HCT116 (cell line): ENCODE measurements at regions not wholly inside any gene's neighbourhood (a gene's known extent, or its start where the extent isn't known, plus 50 kb on each side); places are given as distances from the start of the nearest gene placed in this dataset.

ENCODE experiments used
- ATAC-seq: fragments of 200-7000 bp; cut with Tn5 transposase; 2 replicates; pipeline ENCODE4 v1.9.1; 2020; ENCODE audit warnings: mild to moderate bottlenecking, moderate library complexity
- BruUV-seq: library from RNA; stranded (reverse); fragments of 400-500 nt; replicated peaks from 2 replicates; lab custom pipeline; 2021; lab: Mats Ljungman, UMichigan
- CTCF ChIA-PET: fragments of 300-600 bp; sonication (Branson Sonifier 250); formaldehyde crosslinking; loops from one replicate; lab custom pipeline; 2021; ENCODE audit warnings: antibody characterized with exemption; lab: Charles Lee
- POLR2A ChIA-PET: fragments of 300-600, 350-600 bp; sonication (Branson Sonifier 250); formaldehyde crosslinking; loops from one replicate; lab custom pipeline; 2021; ENCODE audit warnings: antibody characterized with exemption; lab: Charles Lee
- RAD21 ChIA-PET, 2 experiments: fragments of 300-600 bp; sonication (Branson Sonifier 250); formaldehyde crosslinking; loops; one replicate each; lab custom pipeline; 2023; ENCODE audit warnings: low total read pairs in 2 of 2; ENCODE audit not compliant: uncharacterized antibody in 2 of 2, unreplicated experiment in 2 of 2, low non-redundant PET in 1 of 2; lab: Charles Lee
- DNase-seq: peaks from one replicate; pipeline ENCODE4 v3.0.0-alpha.2; 2010; ENCODE audit warnings: low read depth, low spot score
- H2AFZ ChIP-seq: fragments of 200-600 bp; shearing (Covaris generic), sonication (generic); 2 replicates; pipeline ENCODE4 v1.6.1; 2017; ENCODE audit warnings: low read depth, mixed run types, mixed read lengths, antibody characterized with exemption, low read length; ENCODE audit not compliant: poor library complexity, severe bottlenecking
- H3K27ac ChIP-seq: 2 replicates; pipeline ENCODE4 v1.5.1; 2012; ENCODE audit warnings: low read depth, low read length
- H3K27me3 ChIP-seq: fragments of 200-600 bp; sonication (generic); 2 replicates; pipeline ENCODE4 v1.6.1; 2016; ENCODE audit warnings: mixed run types, low read length, mixed read lengths; ENCODE audit not compliant: insufficient read depth
- H3K36me3 ChIP-seq, 2 experiments: fragments of 200-500 bp in 1 of 2; fragments of 200-600 bp in 1 of 2; sonication (Bioruptor generic) in 1 of 2; sonication (generic) in 1 of 2; 2 replicates each; pipeline versions ENCODE4 v1.5.1 to v1.6.1; 2014 to 2016; ENCODE audit warnings: low read length in 2 of 2, inconsistent platforms in 1 of 2, mixed read lengths in 1 of 2, mixed run types in 1 of 2; ENCODE audit not compliant: insufficient read depth in 2 of 2, control insufficient read depth in 1 of 2
- H3K4me1 ChIP-seq, 2 experiments: fragments of 200-600 bp in 1 of 2; sonication (generic) in 1 of 2; 2 replicates each; pipeline versions ENCODE4 v1.5.1 to v1.6.1; 2012 to 2017; ENCODE audit warnings: low read length in 2 of 2, inconsistent platforms in 1 of 2, mild to moderate bottlenecking in 1 of 2, mixed read lengths in 1 of 2, mixed run types in 1 of 2, moderate library complexity in 1 of 2; ENCODE audit not compliant: insufficient read depth in 2 of 2, control insufficient read depth in 1 of 2
- H3K4me2 ChIP-seq: fragments of 200-600 bp; sonication (generic); 2 replicates; pipeline ENCODE4 v1.6.1; 2017; ENCODE audit warnings: mixed run types, low read length, mixed read lengths
- H3K4me3 ChIP-seq, 2 experiments: fragments of 200-600 bp in 1 of 2; sonication (generic) in 1 of 2; replicated peaks in 1 of 2; 2 replicates each; pipeline ENCODE4 v1.5.1; 2011 to 2016; ENCODE audit warnings: low read length in 2 of 2, control low read depth in 1 of 2, low read depth in 1 of 2, mild to moderate bottlenecking in 1 of 2, mixed read lengths in 1 of 2, mixed run types in 1 of 2
- H3K79me2 ChIP-seq: fragments of 200-600 bp; sonication (generic); 2 replicates; pipeline ENCODE4 v1.6.1; 2017; ENCODE audit warnings: mild to moderate bottlenecking, mixed run types, low read length, moderate library complexity, mixed read lengths; ENCODE audit not compliant: insufficient read depth
- H3K9ac ChIP-seq: fragments of 200-600 bp; sonication (generic); 2 replicates; pipeline ENCODE4 v1.6.1; 2016; ENCODE audit warnings: low read length, mixed read lengths
- H3K9me2 ChIP-seq: fragments of 200-600 bp; sonication (generic), shearing (Covaris generic); 2 replicates; pipeline ENCODE4 v1.6.1; 2017; ENCODE audit warnings: mixed run types, mild to moderate bottlenecking, moderate library complexity; ENCODE audit not compliant: insufficient read depth
- H3K9me3 ChIP-seq, 2 experiments: fragments of 200-500 bp in 1 of 2; fragments of 200-600 bp in 1 of 2; sonication (Bioruptor generic) in 1 of 2; sonication (generic) in 1 of 2; 2 replicates each; pipeline ENCODE4 v1.6.1; 2014 to 2017; ENCODE audit warnings: low read length in 2 of 2, mixed read lengths in 2 of 2, inconsistent platforms in 1 of 2, low read depth in 1 of 2, mild to moderate bottlenecking in 1 of 2, mixed run types in 1 of 2, moderate library complexity in 1 of 2; ENCODE audit not compliant: control insufficient read depth in 1 of 2, insufficient read depth in 1 of 2
- H4K20me1 ChIP-seq: fragments of 200-600 bp; sonication (generic), shearing (Covaris generic); 2 replicates; pipeline ENCODE4 v1.6.1; 2017; ENCODE audit warnings: mixed run types, mild to moderate bottlenecking, moderate library complexity; ENCODE audit not compliant: insufficient read depth
- ATF3 ChIP-seq: IDR thresholded peaks from 2 replicates; pipeline ENCODE4 v1.6.1; 2012
- CBX3 ChIP-seq: IDR thresholded peaks from 2 replicates; pipeline ENCODE4 v1.6.1; 2012; ENCODE audit warnings: low read depth
- CEBPB ChIP-seq: IDR thresholded peaks from 2 replicates; pipeline ENCODE4 v1.6.1; 2012; ENCODE audit warnings: low read depth
- EGR1 ChIP-seq: IDR thresholded peaks from 2 replicates; pipeline ENCODE4 v1.6.1; 2012; ENCODE audit warnings: low read depth
- ELF1 ChIP-seq: IDR thresholded peaks from 2 replicates; pipeline ENCODE4 v1.6.1; 2012; ENCODE audit warnings: low read depth, borderline replicate concordance
- EZH2phosphoT487 ChIP-seq: fragments of 200-600 bp; IDR thresholded peaks from 2 replicates; pipeline ENCODE4 v1.6.1; 2018; ENCODE audit warnings: antibody characterized with exemption, borderline replicate concordance
- FOSL1 ChIP-seq: IDR thresholded peaks from 2 replicates; pipeline ENCODE4 v1.6.1; 2012; ENCODE audit warnings: low read depth
- JUND ChIP-seq: IDR thresholded peaks from 2 replicates; pipeline ENCODE4 v1.6.1; 2012
- POLR2A ChIP-seq: IDR thresholded peaks from 2 replicates; pipeline ENCODE4 v1.7.0; 2011; ENCODE audit warnings: borderline replicate concordance; ENCODE audit not compliant: insufficient read depth, insufficient read length; ENCODE audit errors: extremely low read depth
- POLR2AphosphoS5 ChIP-seq: IDR thresholded peaks from 2 replicates; pipeline ENCODE4 v1.6.1; 2011; ENCODE audit warnings: mild to moderate bottlenecking, low read depth, low read length, moderate library complexity
- RAD21 ChIP-seq: IDR thresholded peaks from 2 replicates; pipeline ENCODE4 v1.6.1; 2012; ENCODE audit warnings: low read depth, mild to moderate bottlenecking
- REST ChIP-seq: IDR thresholded peaks from 2 replicates; pipeline ENCODE4 v1.6.1; 2012; ENCODE audit warnings: low read depth
- SIN3A ChIP-seq: IDR thresholded peaks from 2 replicates; pipeline ENCODE4 v1.6.1; 2012; ENCODE audit warnings: low read depth
- SP1 ChIP-seq: IDR thresholded peaks from 2 replicates; pipeline ENCODE4 v1.6.1; 2012; ENCODE audit warnings: low read depth
- YY1 ChIP-seq: IDR thresholded peaks from 2 replicates; pipeline ENCODE4 v1.6.1; 2011; ENCODE audit warnings: low read length, low read depth, moderate library complexity, mild to moderate bottlenecking; ENCODE audit not compliant: insufficient replicate concordance; ENCODE audit errors: extremely low read depth
- ZNF274 ChIP-seq: fragments of 200-500 bp; sonication (Bioruptor generic); IDR thresholded peaks from 2 replicates; pipeline ENCODE4 v1.6.1; 2014; ENCODE audit warnings: mild to moderate bottlenecking, low read depth, low read length, inconsistent platforms
- intact Hi-C: fragments of 100-400 bp; cut with micrococcal nuclease; formaldehyde crosslinking; loops from 2 replicates; pipeline ENCODE4 v1.10.0; 2022

- no peak for TF ChIP-seq CEBPB
- no peak for TF ChIP-seq JUND
- TF ChIP-seq RAD21, result no peak
- TF ChIP-seq SIN3A, result no peak
These were observed 84.1 kb upstream of the FRY start (continued) for GRCh38 chr13:31947506-31947905.

- intact Hi-C loops, result no loop called here
- DNase-seq (no peak), ATAC-seq (no peak)
- Histone ChIP-seq H2AFZ (no peak overlapping the region), H4K20me1 (no peaks in the 10 kb centered on the region), H3K9me2 (no peaks in the 10 kb centered on the region), H3K4me1 (peaks cover 0 to 6% of the 10 kb centered on the region in 2 experiments; a peak in 2 of 4 replicates), H3K9me3 (no peaks in the 10 kb centered on the region), H3K27me3 (no peaks in the 10 kb centered on the region), H3K36me3 (no peaks in the 10 kb centered on the region), H3K9ac (no peak overlapping the region), H3K27ac (no peak overlapping the region), H3K79me2 (no peaks in the 10 kb centered on the region), H3K4me3 (no peak overlapping the region), H3K4me2 (no peak overlapping the region)
- TF ChIP-seq EGR1, result no peak
- TF ChIP-seq CBX3, result no peak
- no peak for TF ChIP-seq EZH2phosphoT487
- TF ChIP-seq REST, result no peak
- TF ChIP-seq SP1, result no peak
- no peak for TF ChIP-seq FOSL1
- no peak for TF ChIP-seq ZNF274
- no peak for TF ChIP-seq CEBPB
- TF ChIP-seq RAD21, result no peak
- TF ChIP-seq ATF3, result no peak
- no peak for TF ChIP-seq ELF1
- TF ChIP-seq YY1, result no peak
- TF ChIP-seq SIN3A, result no peak
- TF ChIP-seq POLR2AphosphoS5, result no peak
- TF ChIP-seq POLR2A, result no peak
- RAD21 ChIA-PET, result no interaction called here
- CTCF ChIA-PET, result no interaction called here
- BruUV-seq, result no TSS peak
- POLR2A ChIA-PET, result no interaction called here
These were observed 82.1 kb upstream of the FRY start for GRCh38 chr13:31949486-31949885.
